Activated CD8-positive, alpha-beta memory T cell treated with anti-CD3 and anti-CD28 coated beads, Interleukin-2, amount 10 ng/mL, durations not matched to agents 7 days and 5 days (primary cell): ENCODE measurements at regions not wholly inside any gene's neighbourhood (a gene's known extent, or its start where the extent isn't known, plus 50 kb on each side); places are given as distances from the start of the nearest gene placed in this dataset.

Experiments used
- ATAC-seq: fragments of 150-1000 bp; cut with Tn5 transposase; one replicate; pipeline ENCODE4 v1.10.0; 2021; ENCODE audit warnings: moderate library complexity
- CTCF ChIA-PET: fragments of 350-600 bp; sonication (Branson Sonifier 250); formaldehyde crosslinking; loops from one replicate; lab custom pipeline; 2021; ENCODE audit warnings: antibody characterized with exemption; lab: Charles Lee
- DNase-seq: peaks from one replicate; pipeline ENCODE4 v3.0.0-alpha.2; 2020
- H3K27ac Mint-ChIP-seq: one replicate; pipeline ENCODE4 v1.8.0; 2021; ENCODE audit warnings: mild to moderate bottlenecking, mixed read lengths
- H3K27me3 Mint-ChIP-seq: one replicate; pipeline ENCODE4 v1.8.0; 2021; ENCODE audit warnings: mixed read lengths
- H3K36me3 Mint-ChIP-seq: one replicate; pipeline ENCODE4 v1.8.0; 2021; ENCODE audit warnings: mild to moderate bottlenecking, mixed read lengths
- H3K4me1 Mint-ChIP-seq: one replicate; pipeline ENCODE4 v1.8.0; 2021; ENCODE audit warnings: mixed read lengths
- H3K4me3 Mint-ChIP-seq: one replicate; pipeline ENCODE4 v1.8.0; 2021; ENCODE audit warnings: mild to moderate bottlenecking, moderate library complexity, mixed read lengths
- H3K9me3 Mint-ChIP-seq: one replicate; pipeline ENCODE4 v1.8.0; 2022; ENCODE audit warnings: low read depth, mixed read lengths

- H3K4me3 Mint-ChIP-seq: no peak overlapping the region
- CTCF ChIA-PET: no interaction called here
- DNase-seq: no peak
- no peaks in the 10 kb centered on the region for H3K36me3 Mint-ChIP-seq
- no peak for ATAC-seq
- H3K27me3 Mint-ChIP-seq: no peaks in the 10 kb centered on the region
- no peaks in the 10 kb centered on the region for H3K9me3 Mint-ChIP-seq
- no peak overlapping the region for H3K27ac Mint-ChIP-seq
- H3K4me1 Mint-ChIP-seq: no peaks in the 10 kb centered on the region
Observed at GRCh38 chr2:67532387-67532786, 135.3 kb downstream of the ETAA1 start.

- H3K27me3 Mint-ChIP-seq: no peaks in the 10 kb centered on the region
- ATAC-seq (no peak), DNase-seq (no peak)
- CTCF ChIA-PET: no interaction called here
- H3K27ac Mint-ChIP-seq: no peak overlapping the region
- H3K4me3 Mint-ChIP-seq: no peak overlapping the region
- H3K9me3 Mint-ChIP-seq: no peaks in the 10 kb centered on the region
- no peaks in the 10 kb centered on the region for H3K36me3 Mint-ChIP-seq
- H3K4me1 Mint-ChIP-seq: no peaks in the 10 kb centered on the region
Observed at GRCh38 chr2:67534745-67535144, 137.6 kb downstream of the ETAA1 start.

DNA sequence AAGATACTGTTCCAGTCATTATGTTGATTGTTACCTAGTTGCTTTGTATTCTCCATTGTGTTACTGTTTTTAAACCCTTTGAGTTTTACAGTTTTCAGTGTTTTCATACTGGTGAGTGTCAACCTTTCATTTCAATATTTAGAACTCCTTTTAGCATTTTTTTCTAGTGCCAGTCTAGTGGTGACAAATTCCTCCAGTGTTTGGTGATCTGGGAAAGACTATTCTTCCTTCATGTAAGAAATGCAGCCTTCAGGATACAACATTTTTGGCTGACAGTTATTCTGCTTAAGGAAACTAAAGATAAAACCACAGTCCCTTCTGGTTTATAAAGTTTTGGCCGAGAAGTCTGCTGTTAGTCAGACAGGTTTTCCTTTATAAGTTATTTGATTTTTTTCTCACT lies 143.8 kb downstream of the ETAA1 start:
- DNase-seq (no peak), ATAC-seq (no peak)
- H3K4me1 Mint-ChIP-seq: no peaks in the 10 kb centered on the region
- no peak overlapping the region for H3K4me3 Mint-ChIP-seq
- H3K27ac Mint-ChIP-seq: no peak overlapping the region
- no peaks in the 10 kb centered on the region for H3K27me3 Mint-ChIP-seq
- peaks cover 3% of the 10 kb centered on the region for H3K9me3 Mint-ChIP-seq
- H3K36me3 Mint-ChIP-seq: no peaks in the 10 kb centered on the region
- CTCF ChIA-PET: no interaction called here

- ATAC-seq: no peak
- DNase-seq: no peak
- Mint-ChIP-seq H3K27me3 (no peaks in the 10 kb centered on the region), H3K4me3 (no peak overlapping the region), H3K36me3 (no peaks in the 10 kb centered on the region), H3K4me1 (no peaks in the 10 kb centered on the region), H3K27ac (no peak overlapping the region), H3K9me3 (peaks cover 3% of the 10 kb centered on the region)
- CTCF ChIA-PET: no interaction called here
Observed at GRCh38 chr2:67544286-67544685, 147.2 kb downstream of the ETAA1 start.

GRCh38 chr2:67548317-67549201 lies 151.4 kb downstream of the ETAA1 start:
- CTCF ChIA-PET: no interaction called here
- Mint-ChIP-seq H3K9me3 (peaks cover 3% of the 10 kb centered on the region), H3K36me3 (no peaks in the 10 kb centered on the region), H3K27me3 (no peaks in the 10 kb centered on the region), H3K27ac (no peak overlapping the region), H3K4me1 (no peaks in the 10 kb centered on the region), H3K4me3 (no peak overlapping the region)
- DNase-seq (no peak), ATAC-seq (no peak)

GRCh38 chr2:67559156-67559555 lies 162.0 kb downstream of the ETAA1 start:
- DNase-seq: no peak
- Mint-ChIP-seq H3K9me3 (no peaks in the 10 kb centered on the region), H3K27ac (no peak overlapping the region), H3K36me3 (no peaks in the 10 kb centered on the region), H3K27me3 (no peaks in the 10 kb centered on the region), H3K4me1 (no peaks in the 10 kb centered on the region), H3K4me3 (no peak overlapping the region)
- CTCF ChIA-PET: no interaction called here
- ATAC-seq: no peak

GRCh38 chr2:67560771-67561456 lies 163.8 kb downstream of the ETAA1 start:
- Mint-ChIP-seq H3K9me3 (no peaks in the 10 kb centered on the region), H3K4me1 (no peaks in the 10 kb centered on the region), H3K4me3 (no peak overlapping the region), H3K36me3 (no peaks in the 10 kb centered on the region), H3K27me3 (no peaks in the 10 kb centered on the region), H3K27ac (no peak overlapping the region)
- no peak for DNase-seq
- CTCF ChIA-PET: interaction anchor here (1.0 kb wide), 1 partner anchor 10 kb away, joined by 3 read pairs; no protein-coding TSS in a partner anchor
- ATAC-seq: no peak

- no peak for ATAC-seq
- no peak for DNase-seq
- no peaks in the 10 kb centered on the region for H3K9me3 Mint-ChIP-seq
- H3K4me3 Mint-ChIP-seq: no peak overlapping the region
- no peak overlapping the region for H3K27ac Mint-ChIP-seq
- CTCF ChIA-PET: no interaction called here
- H3K4me1 Mint-ChIP-seq: no peaks in the 10 kb centered on the region
- H3K36me3 Mint-ChIP-seq: no peaks in the 10 kb centered on the region
- H3K27me3 Mint-ChIP-seq: no peaks in the 10 kb centered on the region
Observed at GRCh38 chr2:67561457-67561965, 164.4 kb downstream of the ETAA1 start.

DNA sequence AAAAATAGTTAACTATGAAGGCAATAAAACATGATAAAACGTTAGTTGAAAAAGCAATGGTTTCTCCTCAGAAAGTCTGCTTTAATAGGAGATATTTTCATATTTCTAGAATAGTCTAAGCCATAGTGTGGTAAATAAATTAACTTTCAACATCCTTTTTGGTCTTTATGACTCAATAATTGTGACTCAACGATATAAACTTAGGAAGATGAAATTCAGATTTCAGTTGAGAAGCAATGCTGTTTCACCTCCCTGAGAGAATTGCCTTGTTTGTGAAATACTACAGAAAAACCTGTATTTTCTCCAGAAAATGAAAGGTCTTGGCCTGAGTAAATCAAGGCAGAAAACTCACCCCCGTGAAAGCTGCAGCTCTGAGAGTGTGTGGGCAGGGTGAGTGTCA lies 166.9 kb downstream of the ETAA1 start:
- H3K4me1 Mint-ChIP-seq: no peaks in the 10 kb centered on the region
- no peak for ATAC-seq
- CTCF ChIA-PET: no interaction called here
- no peaks in the 10 kb centered on the region for H3K9me3 Mint-ChIP-seq
- no peak for DNase-seq
- H3K27me3 Mint-ChIP-seq: no peaks in the 10 kb centered on the region
- H3K4me3 Mint-ChIP-seq: no peak overlapping the region
- H3K27ac Mint-ChIP-seq: no peak overlapping the region
- H3K36me3 Mint-ChIP-seq: no peaks in the 10 kb centered on the region

GRCh38 chr2:67564626-67565025 lies 167.5 kb downstream of the ETAA1 start:
- H3K27ac Mint-ChIP-seq: no peak overlapping the region
- H3K9me3 Mint-ChIP-seq: no peaks in the 10 kb centered on the region
- CTCF ChIA-PET: interaction anchor here (0.5 kb wide), 1 partner anchor 484 kb away, joined by 3 read pairs; no protein-coding TSS in a partner anchor
- no peak for ATAC-seq
- H3K36me3 Mint-ChIP-seq: no peaks in the 10 kb centered on the region
- H3K4me1 Mint-ChIP-seq: no peaks in the 10 kb centered on the region
- H3K27me3 Mint-ChIP-seq: no peaks in the 10 kb centered on the region
- DNase-seq: no peak
- H3K4me3 Mint-ChIP-seq: no peak overlapping the region

DNA sequence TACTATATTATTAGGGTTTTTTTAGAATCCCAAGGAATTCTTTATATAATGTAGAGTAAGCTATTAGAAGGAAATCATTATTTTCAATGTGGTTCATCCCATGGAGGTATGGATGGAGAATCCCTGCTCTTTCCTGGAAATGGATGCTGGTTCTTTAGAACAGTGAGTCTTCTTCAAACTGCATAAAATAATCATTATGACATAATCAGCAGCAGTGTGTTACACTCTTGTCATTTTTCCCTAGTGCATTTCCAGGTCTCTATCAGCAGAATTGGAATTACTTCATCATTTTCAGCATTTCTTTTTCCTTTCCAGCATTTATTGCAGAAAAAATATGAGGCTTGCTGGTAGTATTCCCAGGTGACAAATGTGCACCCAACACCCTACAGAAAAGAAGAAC lies 168.1 kb downstream of the ETAA1 start:
- Mint-ChIP-seq H3K27me3 (no peaks in the 10 kb centered on the region), H3K36me3 (no peaks in the 10 kb centered on the region), H3K4me1 (no peaks in the 10 kb centered on the region), H3K4me3 (no peak overlapping the region), H3K9me3 (no peaks in the 10 kb centered on the region), H3K27ac (no peak overlapping the region)
- CTCF ChIA-PET: interaction anchor here (0.5 kb wide), 1 partner anchor 484 kb away, joined by 3 read pairs; no protein-coding TSS in a partner anchor
- DNase-seq (no peak), ATAC-seq (no peak)

DNA sequence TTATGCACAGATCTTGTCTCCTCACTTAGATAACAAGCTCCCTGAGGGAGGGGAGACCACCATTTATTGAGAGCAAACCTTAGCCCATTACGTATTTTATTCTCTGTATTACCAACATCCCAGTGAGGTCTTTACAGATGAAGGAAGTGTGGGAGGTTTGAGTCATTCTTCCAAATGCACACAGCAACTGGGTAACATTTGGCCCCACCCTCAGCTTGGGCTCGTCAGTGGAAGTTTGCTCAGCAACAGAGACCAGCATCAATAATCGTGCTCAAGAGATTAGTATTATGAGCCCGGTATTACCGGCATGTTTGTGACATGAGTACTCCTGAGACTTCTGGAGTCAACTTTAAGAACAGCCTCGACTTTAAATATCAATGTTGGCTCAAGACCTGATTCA lies 168.6 kb downstream of the ETAA1 start:
- Mint-ChIP-seq H3K27ac (no peak overlapping the region), H3K27me3 (no peaks in the 10 kb centered on the region), H3K4me1 (no peaks in the 10 kb centered on the region), H3K36me3 (no peaks in the 10 kb centered on the region), H3K9me3 (no peaks in the 10 kb centered on the region), H3K4me3 (no peak overlapping the region)
- CTCF ChIA-PET: no interaction called here
- ATAC-seq (no peak), DNase-seq (no peak)

DNA sequence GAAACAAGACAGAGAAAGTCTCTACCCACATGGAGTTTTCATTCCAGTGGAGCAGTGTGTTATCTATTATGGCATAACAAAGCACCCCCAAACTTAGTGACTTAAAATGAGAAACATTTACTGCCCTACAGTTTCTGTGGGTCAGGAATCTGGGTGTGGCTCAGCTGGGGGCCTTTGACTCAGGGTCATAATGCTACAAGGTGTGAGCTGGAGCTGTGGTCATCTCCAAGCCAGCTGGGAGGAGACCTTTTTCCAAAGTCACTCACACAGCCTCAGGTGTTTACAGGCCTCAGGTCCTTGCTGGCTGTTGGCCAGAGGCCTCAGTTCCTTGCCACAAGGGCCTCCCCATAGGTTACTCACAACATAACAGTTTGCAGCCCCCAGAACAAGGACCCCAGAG lies 169.2 kb downstream of the ETAA1 start:
- CTCF ChIA-PET: no interaction called here
- Mint-ChIP-seq H3K27me3 (no peaks in the 10 kb centered on the region), H3K27ac (no peak overlapping the region), H3K4me3 (no peak overlapping the region), H3K36me3 (no peaks in the 10 kb centered on the region), H3K4me1 (no peaks in the 10 kb centered on the region), H3K9me3 (no peaks in the 10 kb centered on the region)
- DNase-seq (no peak), ATAC-seq (no peak)
